Small intestine (tissue), 7 donors: ENCODE measurements at regions not wholly inside any gene's neighbourhood (a gene's known extent, or its start where the extent isn't known, plus 50 kb on each side); places are given as distances from the start of the nearest gene placed in this dataset.

Source experiments
- DNase-seq, 2 donors: peaks; one replicate each; pipeline versions ENCODE4 v3.0.0 to v3.0.0-alpha.2; 2013
- FAIRE-seq: peaks from 2 replicates; lab custom pipeline; 2012; peaks lifted over from hg19 to GRCh38; lab: Jason Lieb, UNC
- H3K27ac ChIP-seq, 3 donors: one replicate each; pipeline ENCODE4 v1.5.1; 2013; ENCODE audit warnings: low read length in 2 of 3, mild to moderate bottlenecking in 2 of 3, control low read depth in 1 of 3, inconsistent platforms in 1 of 3, low read depth in 1 of 3, moderate library complexity in 1 of 3
- H3K27me3 ChIP-seq, 3 donors: one replicate each; pipeline ENCODE4 v1.6.1; 2013; ENCODE audit warnings: low read length in 3 of 3, inconsistent platforms in 1 of 3; ENCODE audit not compliant: control insufficient read depth in 3 of 3, insufficient read depth in 3 of 3
- H3K36me3 ChIP-seq, 3 donors: one replicate each; pipeline ENCODE4 v1.6.1; 2013; ENCODE audit warnings: low read length in 3 of 3, inconsistent platforms in 1 of 3, low read depth in 1 of 3, mild to moderate bottlenecking in 1 of 3, moderate library complexity in 1 of 3; ENCODE audit not compliant: control insufficient read depth in 3 of 3, insufficient read depth in 2 of 3
- H3K4me1 ChIP-seq, 3 donors: one replicate each; pipeline ENCODE4 v1.6.1; 2013; ENCODE audit warnings: low read length in 2 of 3, inconsistent platforms in 1 of 3, low read depth in 1 of 3, mild to moderate bottlenecking in 1 of 3, moderate library complexity in 1 of 3; ENCODE audit not compliant: control insufficient read depth in 3 of 3, insufficient read depth in 2 of 3
- H3K4me3 ChIP-seq, 3 donors: one replicate each; pipeline ENCODE4 v1.5.1; 2013; ENCODE audit warnings: low read length in 3 of 3, control low read depth in 1 of 3, inconsistent platforms in 1 of 3, low read depth in 1 of 3, mild to moderate bottlenecking in 1 of 3, moderate library complexity in 1 of 3
- H3K9me3 ChIP-seq, 2 donors: one replicate each; pipeline ENCODE4 v1.6.1; 2013; ENCODE audit warnings: low read depth in 1 of 2, low read length in 1 of 2; ENCODE audit not compliant: control insufficient read depth in 2 of 2, insufficient read depth in 1 of 2
- WGBS, 3 donors: extraction: QIAGEN DNeasy Blood & Tissue Kit; methylation state at CpG; one replicate each; pipeline ENCODE4 v1.1.7; 2013; 5-methylcytosine and 5-hydroxymethylcytosine counted together
- donor health status: healthy with polysubstance abuse.
- donor health status: control.
- donor health status: control.
- donor health status: Bipolar disorder and iron deficiency.
- donor health status: healthy.

- H3K4me1 ChIP-seq, result no peaks in the 10 kb centered on the region
- H3K27ac ChIP-seq, result no peak overlapping the region
- no peaks in the 10 kb centered on the region for H3K36me3 ChIP-seq
- FAIRE-seq (no peak), DNase-seq (no peak)
- 49 to 73% (median 60%) methylated on average over 3 of the region's 3 CpGs for WGBS, 3 donors
- no peaks in the 10 kb centered on the region for H3K27me3 ChIP-seq
- no peak overlapping the region for H3K4me3 ChIP-seq
- no peaks in the 10 kb centered on the region for H3K9me3 ChIP-seq
These were observed 211.8 kb downstream of the SLC7A11 start for GRCh38 chr4:138030375-138030774.

- Histone ChIP-seq H3K9me3 (no peaks in the 10 kb centered on the region), H3K4me3 (no peak overlapping the region), H3K27me3 (no peaks in the 10 kb centered on the region), H3K4me1 (no peaks in the 10 kb centered on the region), H3K36me3 (no peaks in the 10 kb centered on the region), H3K27ac (no peak overlapping the region)
- 53 to 83% (median 74%) methylated on average over 1 of the region's 1 CpG for WGBS, 3 donors
- FAIRE-seq, result no peak
- DNase-seq, result no peak
These were observed 213.2 kb downstream of the SLC7A11 start for GRCh38 chr4:138028923-138029322.

- no peak for FAIRE-seq
- H3K27ac ChIP-seq, result no peak overlapping the region
- 33 to 59% (median 36%) methylated on average over 3 of the region's 3 CpGs for WGBS, 3 donors
- H3K36me3 ChIP-seq, result no peaks in the 10 kb centered on the region
- no peaks in the 10 kb centered on the region for H3K4me1 ChIP-seq
- H3K9me3 ChIP-seq, result peaks cover 0 to 4% of the 10 kb centered on the region in 2 donors
- no peak for DNase-seq
- no peaks in the 10 kb centered on the region for H3K27me3 ChIP-seq
- no peak overlapping the region for H3K4me3 ChIP-seq
These were observed 220.9 kb downstream of the SLC7A11 start for GRCh38 chr4:138021139-138021830.

GRCh38 chr4:138014590-138015288 is 227.4 kb downstream of the SLC7A11 start:
- Histone ChIP-seq H3K4me3 (no peak overlapping the region), H3K27me3 (no peaks in the 10 kb centered on the region), H3K9me3 (peaks cover 0 to 4% of the 10 kb centered on the region in 2 donors), H3K36me3 (no peaks in the 10 kb centered on the region), H3K4me1 (no peaks in the 10 kb centered on the region), H3K27ac (no peak overlapping the region)
- FAIRE-seq (no peak), DNase-seq (no peak)
- 73 to 77% (median 77%) methylated on average over 6 of the region's 6 CpGs for WGBS, 3 donors

- DNase-seq (no peak), FAIRE-seq (no peak)
- Histone ChIP-seq H3K9me3 (peaks cover 0 to under 1% of the 10 kb centered on the region in 2 donors), H3K36me3 (no peaks in the 10 kb centered on the region), H3K27ac (no peak overlapping the region), H3K4me3 (no peak overlapping the region), H3K27me3 (no peaks in the 10 kb centered on the region), H3K4me1 (no peaks in the 10 kb centered on the region)
- WGBS, 3 donors, result 55 to 73% (median 56%) methylated on average over 3 of the region's 3 CpGs
These were observed 228.5 kb downstream of the SLC7A11 start for GRCh38 chr4:138013625-138014024.

GRCh38 chr4:138010639-138011038 is 231.5 kb downstream of the SLC7A11 start:
- no peak for DNase-seq
- Histone ChIP-seq H3K9me3 (no peaks in the 10 kb centered on the region), H3K27me3 (no peaks in the 10 kb centered on the region), H3K4me3 (no peak overlapping the region), H3K27ac (no peak overlapping the region), H3K36me3 (no peaks in the 10 kb centered on the region), H3K4me1 (no peaks in the 10 kb centered on the region)
- no peak for FAIRE-seq

- FAIRE-seq (no peak), DNase-seq (no peak)
- H3K27me3 ChIP-seq, result no peaks in the 10 kb centered on the region
- no peak overlapping the region for H3K27ac ChIP-seq
- H3K4me1 ChIP-seq, result no peaks in the 10 kb centered on the region
- no peaks in the 10 kb centered on the region for H3K36me3 ChIP-seq
- no peaks in the 10 kb centered on the region for H3K9me3 ChIP-seq
- WGBS, 3 donors, result 85 to 100% (median 94%) methylated on average over 1 of the region's 1 CpG
- no peak overlapping the region for H3K4me3 ChIP-seq
These were observed 234.6 kb downstream of the SLC7A11 start for GRCh38 chr4:138007572-138007971.

- no peak for DNase-seq
- H3K27me3 ChIP-seq, result no peaks in the 10 kb centered on the region
- H3K4me3 ChIP-seq, result no peak overlapping the region
- H3K27ac ChIP-seq, result no peak overlapping the region
- no peaks in the 10 kb centered on the region for H3K4me1 ChIP-seq
- no peaks in the 10 kb centered on the region for H3K36me3 ChIP-seq
- no peaks in the 10 kb centered on the region for H3K9me3 ChIP-seq
- WGBS, 3 donors, result 71 to 81% (median 74%) methylated on average over 1 of the region's 1 CpG
- no peak for FAIRE-seq
These were observed 236.7 kb downstream of the SLC7A11 start for GRCh38 chr4:138005486-138005885.
